ENCODE measurements at regions not wholly inside any gene's neighbourhood (a gene's known extent, or its start where the extent isn't known, plus 50 kb on each side); places are given as distances from the start of the nearest gene placed in this dataset.

GRCh38 chr1:55703726-55704363, 488.7 kb upstream of the USP24 start (continued):
- TF ChIP-seq ZNF432 (CRISPR knock-in tag; IDR thresholded peaks at IDR 0.05; ENCODE audit: borderline replicate concordance) (no peak), MEIS1 (CRISPR knock-in tag; IDR thresholded peaks at IDR 0.05; ENCODE audit: borderline replicate concordance) (no peak), PATZ1 (CRISPR knock-in tag; IDR thresholded peaks at IDR 0.05) (no peak)

GRCh38 chr1:55702064-55702463, 486.9 kb upstream of the USP24 start:
- ATAC-seq (peak; percentile 81), FAIRE-seq (peak; percentile 36), DNase-seq (ENCODE audit: low spot score) (peak; percentile 24)
- TF ChIP-seq CTCF (CRISPR knock-in tag; IDR thresholded peaks at IDR 0.05) (peak; percentile 54), SIX1 (CRISPR knock-in tag; IDR thresholded peaks at IDR 0.05; ENCODE audit: borderline replicate concordance) (no peak), SMC3 (IDR thresholded peaks at IDR 0.05; ENCODE audit: low read length) (peak; percentile 62; the same call in 1 of the 2 replicates), WIZ (CRISPR knock-in tag; IDR thresholded peaks at IDR 0.05) (no peak), ZNF576 (CRISPR knock-in tag; IDR thresholded peaks at IDR 0.05) (peak; percentile 81; the same call in 1 of the 2 replicates), RAD21 (CRISPR knock-in tag; IDR thresholded peaks at IDR 0.05) (peak; percentile 59), TAF1 (CRISPR knock-in tag; IDR thresholded peaks at IDR 0.05) (no peak), ZNF552 (CRISPR knock-in tag; IDR thresholded peaks at IDR 0.05; ENCODE audit: borderline replicate concordance) (no peak), STAG1 (CRISPR knock-in tag; IDR thresholded peaks at IDR 0.05) (peak; percentile 63)
- no peaks in the 10 kb centered on the region for H3K27me3 ChIP-seq (ENCODE audit: control insufficient read depth in 1 of 2, insufficient read depth in 2 of 2, low read length in 2 of 2)
- no peak overlapping the region for H3K4me3 ChIP-seq (replicated peaks in 1 of 3; ENCODE audit: insufficient read depth in 1 of 3, low read depth in 2 of 3, low read length in 3 of 3)
- no TSS peak for BruUV-seq (replicated peaks)
- H4K20me1 ChIP-seq (ENCODE audit: insufficient read depth, low read length), result no peaks in the 10 kb centered on the region
- intact Hi-C loops (cut with micrococcal nuclease; ENCODE audit: unreplicated experiment), result no loop called here
- no peak overlapping the region for H3K27ac ChIP-seq (ENCODE audit: extremely low read length, insufficient read depth, low read length)
- H3K4me2 ChIP-seq (ENCODE audit: low read depth, low read length), result no peak overlapping the region
- no peak overlapping the region for H3K9ac ChIP-seq (ENCODE audit: insufficient read depth, low read depth, low read length)
- H3K79me2 ChIP-seq (ENCODE audit: insufficient read depth, low read length), result no peaks in the 10 kb centered on the region
- ChIA-PET CTCF (ENCODE audit: low intra/inter-chr PET ratio, low total read pairs) (interaction anchor here (1.3 kb wide), 1 partner anchor 191 kb away, joined by 4 read pairs; no protein-coding TSS in a partner anchor), POLR2A (no interaction called here)
- no peaks in the 10 kb centered on the region; the same call in 1 of the 2 replicates for H3K4me1 ChIP-seq (ENCODE audit: insufficient read depth, low read length)
- in situ Hi-C loops (cut with HindIII; ENCODE audit: extremely low pct_ligation_motif_present, low pct_unique_long_range_greater_than_20kb), result no loop called here
- no peak overlapping the region for H2AFZ ChIP-seq (ENCODE audit: low read length)
- H3K9me3 ChIP-seq (ENCODE audit: low read length), result no peaks in the 10 kb centered on the region
- WGBS (ENCODE audit: low lambda C conversion rate), result 15% methylated on average over 1 of the region's 1 CpG
- no peaks in the 10 kb centered on the region for H3K36me3 ChIP-seq (replicated peaks in 1 of 2; ENCODE audit: control insufficient read depth in 1 of 2, insufficient read depth in 2 of 2, low read length in 2 of 2)
